MCF 10A (cell line): ENCODE measurements at regions not wholly inside any gene's neighbourhood (a gene's known extent, or its start where the extent isn't known, plus 50 kb on each side); places are given as distances from the start of the nearest gene placed in this dataset.

ENCODE experiments used
- BruUV-seq: library from RNA; stranded (reverse); fragments of 400-500 nt; replicated peaks from 2 replicates; lab custom pipeline; 2021; lab: Mats Ljungman, UMichigan
- CTCF ChIA-PET: fragments of 300-600 bp; sonication (Branson Sonifier 250); formaldehyde crosslinking; extraction: SDS; loops from one replicate; lab custom pipeline; 2021; ENCODE audit warnings: antibody characterized with exemption, inconsistent platforms; lab: Yijun Ruan, JAX
- POLR2A ChIA-PET: fragments of 300-600, 350-650 bp; sonication (Branson Sonifier 250); formaldehyde crosslinking; extraction: SDS; loops from one replicate; lab custom pipeline; 2020; ENCODE audit warnings: antibody characterized with exemption, inconsistent platforms; lab: Yijun Ruan, JAX
- DNase-seq: peaks from one replicate; pipeline ENCODE4 v3.0.0-alpha.2; 2018; ENCODE audit not compliant: unreplicated experiment
- H3K27ac Mint-ChIP-seq: one replicate; pipeline ENCODE4 v1.8.0; 2022; ENCODE audit warnings: mild to moderate bottlenecking, low read depth, mixed read lengths; ENCODE audit not compliant: unreplicated experiment
- H3K27me3 Mint-ChIP-seq: one replicate; pipeline ENCODE4 v1.8.0; 2022; ENCODE audit warnings: mixed read lengths; ENCODE audit not compliant: insufficient read depth, unreplicated experiment
- H3K36me3 Mint-ChIP-seq: one replicate; pipeline ENCODE4 v1.8.0; 2022; ENCODE audit warnings: mild to moderate bottlenecking, moderate library complexity, mixed read lengths; ENCODE audit not compliant: insufficient read depth, unreplicated experiment
- H3K4me1 Mint-ChIP-seq: one replicate; pipeline ENCODE4 v1.8.0; 2022; ENCODE audit warnings: mixed read lengths; ENCODE audit not compliant: insufficient read depth, unreplicated experiment
- H3K4me3 Mint-ChIP-seq: one replicate; pipeline ENCODE4 v1.8.0; 2022; ENCODE audit warnings: mild to moderate bottlenecking, moderate library complexity, mixed read lengths; ENCODE audit not compliant: unreplicated experiment
- H3K9me3 Mint-ChIP-seq: one replicate; pipeline ENCODE4 v1.8.0; 2022; ENCODE audit warnings: mixed read lengths; ENCODE audit not compliant: unreplicated experiment
- CTCF ChIP-seq: fragments of 200-600 bp; IDR thresholded peaks from one replicate; pipeline ENCODE4 v1.8.0; 2022; ENCODE audit warnings: antibody characterized with exemption, mild to moderate bottlenecking; ENCODE audit not compliant: unreplicated experiment
- intact Hi-C: fragments of 100-400 bp; cut with micrococcal nuclease; formaldehyde crosslinking; loops from 2 replicates; pipeline ENCODE4 v1.14.1; 2022

DNA sequence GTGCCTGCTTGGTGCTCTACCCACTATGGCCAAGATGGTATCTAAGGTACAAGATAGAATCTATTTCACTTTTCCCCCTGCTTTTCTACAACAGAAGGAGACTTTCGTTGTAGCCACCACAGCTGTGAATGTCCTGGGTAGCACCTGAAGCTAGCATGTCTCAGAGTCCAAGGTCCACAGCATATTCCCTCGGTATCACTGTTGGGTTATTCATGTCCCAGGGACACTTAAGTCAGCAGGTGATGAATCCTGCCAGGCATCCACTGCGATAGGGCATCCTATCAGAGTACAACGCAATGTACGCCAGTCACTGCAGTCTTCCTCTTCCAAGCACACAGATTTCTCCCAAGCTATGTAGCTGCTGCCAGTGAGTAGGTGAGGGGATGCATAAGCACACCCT, 129.1 kb upstream of the LINC00305 start:
- no peak for TF ChIP-seq CTCF
- peaks cover 13% of the 10 kb centered on the region for H3K27me3 Mint-ChIP-seq
- no peak overlapping the region for H3K27ac Mint-ChIP-seq
- no peaks in the 10 kb centered on the region for H3K9me3 Mint-ChIP-seq
- no TSS peak for BruUV-seq
- intact Hi-C loops = no loop called here
- ChIA-PET POLR2A (no interaction called here), CTCF (interaction anchor here (0.7 kb wide), 1 partner anchor 63 kb away, joined by 5 read pairs; no protein-coding TSS in a partner anchor)
- no peaks in the 10 kb centered on the region for H3K4me1 Mint-ChIP-seq
- DNase-seq = no peak
- H3K36me3 Mint-ChIP-seq = no peaks in the 10 kb centered on the region
- no peak overlapping the region for H3K4me3 Mint-ChIP-seq

GRCh38 chr18:64276311-64277090, 127.6 kb upstream of the LINC00305 start:
- Mint-ChIP-seq H3K4me3 (no peak overlapping the region), H3K27ac (no peak overlapping the region), H3K9me3 (no peaks in the 10 kb centered on the region), H3K4me1 (no peaks in the 10 kb centered on the region), H3K36me3 (no peaks in the 10 kb centered on the region), H3K27me3 (peaks cover 14% of the 10 kb centered on the region)
- no TSS peak for BruUV-seq
- no peak for DNase-seq
- intact Hi-C loops = no loop called here
- ChIA-PET CTCF (no interaction called here), POLR2A (interaction anchor here (0.7 kb wide), 1 partner anchor 463 kb away, joined by 3 read pairs; no protein-coding TSS in a partner anchor)
- TF ChIP-seq CTCF = no peak

GRCh38 chr18:64275593-64276300, 126.9 kb upstream of the LINC00305 start:
- intact Hi-C loops = no loop called here
- Mint-ChIP-seq H3K4me1 (no peaks in the 10 kb centered on the region), H3K9me3 (no peaks in the 10 kb centered on the region), H3K27me3 (peaks cover 14% of the 10 kb centered on the region), H3K36me3 (no peaks in the 10 kb centered on the region), H3K4me3 (no peak overlapping the region), H3K27ac (no peak overlapping the region)
- ChIA-PET CTCF (no interaction called here), POLR2A (interaction anchor here (0.7 kb wide), 1 partner anchor 464 kb away, joined by 3 read pairs; no protein-coding TSS in a partner anchor)
- no peak for DNase-seq
- BruUV-seq = no TSS peak
- TF ChIP-seq CTCF = no peak

DNA sequence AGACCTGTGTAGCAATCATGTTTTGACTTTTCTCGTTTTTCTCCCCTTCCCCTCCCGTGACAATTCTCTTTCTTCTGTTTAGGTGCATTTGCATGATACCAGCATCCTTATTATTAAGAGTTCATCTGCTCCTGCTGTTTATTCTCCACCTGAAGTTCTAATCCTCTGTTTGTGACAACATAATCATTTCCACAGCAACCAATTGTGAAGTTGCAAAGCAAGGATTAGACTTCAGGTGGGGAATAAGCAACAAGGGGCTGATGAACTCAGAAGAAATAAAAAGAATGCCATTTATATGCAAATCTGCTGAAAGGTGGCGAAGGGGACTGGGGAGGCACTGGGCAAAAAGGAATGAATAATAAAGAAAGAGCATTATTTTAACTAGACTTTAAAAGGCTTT, 124.8 kb upstream of the LINC00305 start:
- Mint-ChIP-seq H3K27ac (no peak overlapping the region), H3K4me1 (no peaks in the 10 kb centered on the region), H3K9me3 (no peaks in the 10 kb centered on the region), H3K4me3 (no peak overlapping the region), H3K36me3 (no peaks in the 10 kb centered on the region), H3K27me3 (peaks cover 14% of the 10 kb centered on the region)
- no TSS peak for BruUV-seq
- ChIA-PET CTCF (no interaction called here), POLR2A (no interaction called here)
- DNase-seq = no peak
- intact Hi-C loops = no loop called here
- TF ChIP-seq CTCF = no peak
